ENCODE measurements at regions not wholly inside any gene's neighbourhood (a gene's known extent, or its start where the extent isn't known, plus 50 kb on each side); places are given as distances from the start of the nearest gene placed in this dataset.

DNA sequence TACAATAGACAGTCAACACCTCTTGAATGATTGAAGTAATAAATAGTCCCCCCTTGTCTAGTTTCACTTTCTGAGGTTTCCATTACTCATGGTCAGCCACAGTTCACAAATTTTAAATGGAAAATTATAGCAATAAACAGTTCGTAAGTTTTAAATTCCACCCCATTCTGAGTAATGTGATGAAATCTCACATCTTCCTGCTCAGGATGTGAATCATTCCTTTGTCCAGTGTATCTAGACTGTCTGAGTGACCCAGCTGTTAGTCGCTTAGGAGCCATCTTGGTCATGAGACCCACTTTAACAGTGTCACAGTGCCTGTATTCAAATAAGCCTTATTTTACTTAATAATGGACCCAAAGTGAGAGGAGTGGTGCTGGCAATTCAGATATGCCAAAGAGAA, 311.6 kb upstream of the PRR16 start:
- CTCF ChIA-PET: no interaction called here
- H3K36me3 ChIP-seq (ENCODE audit: control insufficient read depth in 2 of 2, insufficient read depth in 1 of 2, low read length in 2 of 2): no peaks in the 10 kb centered on the region
- H3K9me3 ChIP-seq (ENCODE audit: control insufficient read depth, insufficient read depth, low read depth, low read length): no peaks in the 10 kb centered on the region
- no peak overlapping the region for H3K4me3 ChIP-seq (ENCODE audit: low read depth, low read length)
- H3K4me1 ChIP-seq (ENCODE audit: control insufficient read depth, insufficient read depth, low read length): no peaks in the 10 kb centered on the region
- no peak for TF ChIP-seq ZNF530 (tag by site-specific recombination; IDR thresholded peaks at IDR 0.05; ENCODE audit: low read depth)
- no peak for TF ChIP-seq ZNF157 (tag by site-specific recombination; IDR thresholded peaks at IDR 0.05)
- no peak for TF ChIP-seq ZNF501 (tag by site-specific recombination; IDR thresholded peaks at IDR 0.05)
- TF ChIP-seq SETDB1 (IDR thresholded peaks at IDR 0.05; ENCODE audit: insufficient read length, low read length): no peak
- TF ChIP-seq ZNF366 (tag by site-specific recombination; conservative IDR thresholded peaks at IDR 0.05): no peak
- TF ChIP-seq ZNF350 (tag by site-specific recombination; IDR thresholded peaks at IDR 0.05): no peak
- TF ChIP-seq ZNF18 (tag by site-specific recombination; IDR thresholded peaks at IDR 0.05): no peak
- no peak for TF ChIP-seq TRIM28 (IDR thresholded peaks at IDR 0.05; ENCODE audit: borderline replicate concordance, low read length)
- no peak for TF ChIP-seq ZNF202 (tag by site-specific recombination; IDR thresholded peaks at IDR 0.05; ENCODE audit: borderline replicate concordance)
- no peak for TF ChIP-seq ZNF341 (tag by site-specific recombination; IDR thresholded peaks at IDR 0.05; ENCODE audit: low read depth)
- no peak for TF ChIP-seq ZNF830 (tag by site-specific recombination; IDR thresholded peaks at IDR 0.05; ENCODE audit: low read depth)
- TF ChIP-seq ZFP69B (tag by site-specific recombination; IDR thresholded peaks at IDR 0.05): no peak
- POLR2A ChIA-PET: no interaction called here
- H3K27ac ChIP-seq (ENCODE audit: extremely low read depth, low read depth, low read length): no peak overlapping the region

DNA sequence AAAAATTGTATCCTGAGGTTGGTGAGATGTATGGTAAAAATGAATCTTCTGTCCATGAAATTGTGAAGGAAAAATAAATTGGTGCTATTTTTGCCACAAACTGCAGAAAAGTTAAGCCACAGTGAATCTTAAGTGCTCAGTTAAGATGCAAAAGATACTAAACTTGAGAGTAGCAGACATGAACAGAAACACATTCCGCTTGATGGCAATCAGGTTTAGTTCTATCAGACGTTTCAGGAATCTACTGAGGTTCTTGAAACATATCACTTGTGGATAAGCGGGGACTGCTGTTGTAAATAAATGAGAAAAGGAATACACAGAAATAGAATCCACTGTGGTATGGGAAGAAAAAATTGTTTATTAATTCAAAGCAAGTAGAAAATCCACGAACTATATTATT, 311.2 kb upstream of the PRR16 start:
- Histone ChIP-seq H3K36me3 (ENCODE audit: control insufficient read depth in 2 of 2, insufficient read depth in 1 of 2, low read length in 2 of 2) (no peaks in the 10 kb centered on the region), H3K9me3 (ENCODE audit: control insufficient read depth, insufficient read depth, low read depth, low read length) (no peaks in the 10 kb centered on the region), H3K27ac (ENCODE audit: extremely low read depth, low read depth, low read length) (no peak overlapping the region), H3K4me3 (ENCODE audit: low read depth, low read length) (no peak overlapping the region), H3K4me1 (ENCODE audit: control insufficient read depth, insufficient read depth, low read length) (no peaks in the 10 kb centered on the region)
- no peak for TF ChIP-seq ZBTB48 (tag by site-specific recombination; IDR thresholded peaks at IDR 0.05)
- no peak for TF ChIP-seq ZIC2 (tag by site-specific recombination; IDR thresholded peaks at IDR 0.05)
- TF ChIP-seq ZFP69B (tag by site-specific recombination; IDR thresholded peaks at IDR 0.05): no peak
- TF ChIP-seq PRDM4 (tag by site-specific recombination; IDR thresholded peaks at IDR 0.05): no peak
- TF ChIP-seq, protein P1, sequence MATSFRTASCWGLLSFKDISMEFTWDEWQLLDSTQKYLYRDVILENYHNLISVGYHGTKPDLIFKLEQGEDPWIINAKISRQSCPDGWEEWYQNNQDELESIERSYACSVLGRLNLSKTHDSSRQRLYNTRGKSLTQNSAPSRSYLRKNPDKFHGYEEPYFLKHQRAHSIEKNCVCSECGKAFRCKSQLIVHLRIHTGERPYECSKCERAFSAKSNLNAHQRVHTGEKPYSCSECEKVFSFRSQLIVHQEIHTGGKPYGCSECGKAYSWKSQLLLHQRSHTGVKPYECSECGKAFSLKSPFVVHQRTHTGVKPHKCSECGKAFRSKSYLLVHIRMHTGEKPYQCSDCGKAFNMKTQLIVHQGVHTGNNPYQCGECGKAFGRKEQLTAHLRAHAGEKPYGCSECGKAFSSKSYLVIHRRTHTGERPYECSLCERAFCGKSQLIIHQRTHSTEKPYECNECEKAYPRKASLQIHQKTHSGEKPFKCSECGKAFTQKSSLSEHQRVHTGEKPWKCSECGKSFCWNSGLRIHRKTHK (tag by site-specific recombination; IDR thresholded peaks at IDR 0.05): no peak
- no peak for TF ChIP-seq ZNF830 (tag by site-specific recombination; IDR thresholded peaks at IDR 0.05; ENCODE audit: low read depth)
- no peak for TF ChIP-seq ZNF670 (tag by site-specific recombination; IDR thresholded peaks at IDR 0.05; ENCODE audit: low read depth)
- TF ChIP-seq ZNF148 (tag by site-specific recombination; IDR thresholded peaks at IDR 0.05; ENCODE audit: borderline replicate concordance): no peak
- no peak for TF ChIP-seq GLI2 (tag by site-specific recombination; IDR thresholded peaks at IDR 0.05; ENCODE audit: borderline replicate concordance, low read depth)
- TF ChIP-seq ZNF24 (tag by site-specific recombination; IDR thresholded peaks at IDR 0.05): no peak
- TF ChIP-seq ZNF239 (tag by site-specific recombination; IDR thresholded peaks at IDR 0.05): no peak
- no peak for TF ChIP-seq INSM2 (tag by site-specific recombination; IDR thresholded peaks at IDR 0.05)
- POLR2A ChIA-PET: no interaction called here
- CTCF ChIA-PET: no interaction called here

All from HEK293 (cell line).